ENCODE measurements at regions not wholly inside any gene's neighbourhood (a gene's known extent, or its start where the extent isn't known, plus 50 kb on each side); places are given as distances from the start of the nearest gene placed in this dataset.

GRCh38 chr17:30594223-30594952 is 117.2 kb downstream of the GOSR1 start:
- TF ChIP-seq CTCF (conservative IDR thresholded peaks at IDR 0.05) (no peak), ZFX (IDR thresholded peaks at IDR 0.05) (no peak)
